Neural progenitor cell (in vitro differentiated cells): ENCODE measurements at regions not wholly inside any gene's neighbourhood (a gene's known extent, or its start where the extent isn't known, plus 50 kb on each side); places are given as distances from the start of the nearest gene placed in this dataset.

Experiments used
- DNase-seq: peaks from one replicate; pipeline ENCODE4 v3.0.0-alpha.2; 2016; ENCODE audit warnings: low spot score
- H2AFZ ChIP-seq: fragments of 200-600 bp; sonication (generic); replicated peaks from 2 replicates; pipeline ENCODE4 v1.6.1; 2016; ENCODE audit warnings: antibody characterized with exemption
- H3F3A ChIP-seq: fragments of 200-600 bp; sonication (generic); 2 replicates; pipeline ENCODE4 v1.6.1; 2016; ENCODE audit warnings: antibody characterized with exemption, low read depth
- H3K27ac ChIP-seq: fragments of 200-600 bp; sonication (generic); 2 replicates; pipeline ENCODE4 v1.5.1; 2016; ENCODE audit warnings: mild to moderate bottlenecking
- H3K27me3 ChIP-seq: fragments of 200-600 bp; sonication (generic); 2 replicates; pipeline ENCODE4 v1.6.1; 2016; ENCODE audit warnings: mild to moderate bottlenecking, moderate library complexity
- H3K36me3 ChIP-seq: fragments of 200-600 bp; sonication (generic); 2 replicates; pipeline ENCODE4 v1.5.1; 2016
- H3K4me1 ChIP-seq: fragments of 200-600 bp; sonication (generic); 2 replicates; pipeline ENCODE4 v1.6.1; 2016; ENCODE audit warnings: mixed run types
- H3K4me2 ChIP-seq: fragments of 200-600 bp; sonication (generic); 2 replicates; pipeline ENCODE4 v1.6.1; 2016
- H3K4me3 ChIP-seq: fragments of 200-600 bp; sonication (generic); 2 replicates; pipeline ENCODE4 v1.5.1; 2016
- H3K79me2 ChIP-seq: fragments of 200-600 bp; sonication (generic); 2 replicates; pipeline ENCODE4 v1.6.1; 2016; ENCODE audit warnings: low read depth
- H3K9ac ChIP-seq: fragments of 200-600 bp; sonication (generic); 2 replicates; pipeline ENCODE4 v1.6.1; 2016
- H3K9me3 ChIP-seq: fragments of 200-600 bp; sonication (generic); 2 replicates; pipeline ENCODE4 v1.5.1; 2016; ENCODE audit warnings: low read depth
- H4K20me1 ChIP-seq: fragments of 200-600 bp; sonication (generic); 2 replicates; pipeline ENCODE4 v1.6.1; 2016; ENCODE audit warnings: low read depth
- H3K27ac Mint-ChIP-seq: 3 replicates; pipeline ENCODE4 v1.8.0; 2021; ENCODE audit warnings: mixed read lengths
- H3K27me3 Mint-ChIP-seq: 2 replicates; pipeline ENCODE4 v1.8.0; 2022; ENCODE audit warnings: low read depth, mild to moderate bottlenecking, inconsistent platforms, moderate library complexity, mixed read lengths; ENCODE audit not compliant: insufficient read depth
- H3K36me3 Mint-ChIP-seq: 3 replicates; pipeline ENCODE4 v1.8.0; 2021; ENCODE audit warnings: mixed read lengths
- H3K4me1 Mint-ChIP-seq: 3 replicates; pipeline ENCODE4 v1.8.0; 2021; ENCODE audit warnings: mixed read lengths
- H3K4me3 Mint-ChIP-seq: 3 replicates; pipeline ENCODE4 v1.8.0; 2021; ENCODE audit warnings: mild to moderate bottlenecking, moderate library complexity, mixed read lengths
- H3K9me3 Mint-ChIP-seq: 3 replicates; pipeline ENCODE4 v1.8.0; 2020; ENCODE audit warnings: mixed read lengths
- CTCF ChIP-seq: fragments of 200-600 bp; sonication (generic); IDR thresholded peaks from 2 replicates; pipeline ENCODE4 v1.5.1; 2017; ENCODE audit warnings: antibody characterized with exemption, mild to moderate bottlenecking
- EZH2 ChIP-seq: fragments of 200-600 bp; sonication (generic); IDR thresholded peaks from 2 replicates; pipeline ENCODE4 v1.6.1; 2017; ENCODE audit warnings: antibody characterized with exemption, mild to moderate bottlenecking, moderate library complexity
- EZH2phosphoT487 ChIP-seq: fragments of 200-600 bp; sonication (generic); IDR thresholded peaks from 2 replicates; pipeline ENCODE4 v1.6.1; 2017; ENCODE audit warnings: antibody characterized with exemption

DNA sequence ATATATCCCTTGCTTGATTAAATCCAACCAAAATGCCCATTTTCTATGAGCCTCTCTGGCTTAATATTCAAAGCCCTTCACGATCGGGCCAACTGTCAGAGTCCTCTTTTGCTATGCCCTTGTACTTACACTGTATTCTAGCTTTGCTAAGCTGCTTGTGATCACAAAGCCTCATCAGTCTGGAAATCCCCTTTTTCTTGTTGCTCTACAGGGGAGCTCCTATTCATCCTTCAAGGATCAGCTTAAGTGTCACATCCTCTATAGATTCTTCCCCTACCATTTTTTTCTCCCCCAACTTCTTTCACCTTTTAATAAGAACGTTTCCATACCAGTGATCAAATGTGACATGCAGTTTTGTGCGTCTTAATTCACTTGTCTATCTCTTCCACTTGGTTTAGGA, 450.4 kb upstream of the CHD1 start:
- TF ChIP-seq EZH2 (no peak), EZH2phosphoT487 (peak; percentile 80)
- DNase-seq: peak; percentile 83
- Mint-ChIP-seq H3K4me3 (no peak overlapping the region), H3K36me3 (peaks cover 8% of the 10 kb centered on the region), H3K4me1 (peaks cover 11% of the 10 kb centered on the region), H3K9me3 (peaks cover 21% of the 10 kb centered on the region), H3K27ac (no peak overlapping the region), H3K27me3 (peaks cover 7% of the 10 kb centered on the region)
- Histone ChIP-seq H4K20me1 (peaks cover 13% of the 10 kb centered on the region), H3K4me2 (peak overlapping the region; percentile 57), H3K79me2 (no peaks in the 10 kb centered on the region), H3K4me1 (peaks cover 16% of the 10 kb centered on the region), H3K9me3 (peaks cover 13% of the 10 kb centered on the region), H3K36me3 (no peaks in the 10 kb centered on the region), H3K27ac (no peak overlapping the region), H3K4me3 (no peak overlapping the region), H3K27me3 (no peaks in the 10 kb centered on the region), H3K9ac (no peak overlapping the region), H3F3A (peaks cover 3% of the 10 kb centered on the region), H2AFZ (no peak overlapping the region)

DNA sequence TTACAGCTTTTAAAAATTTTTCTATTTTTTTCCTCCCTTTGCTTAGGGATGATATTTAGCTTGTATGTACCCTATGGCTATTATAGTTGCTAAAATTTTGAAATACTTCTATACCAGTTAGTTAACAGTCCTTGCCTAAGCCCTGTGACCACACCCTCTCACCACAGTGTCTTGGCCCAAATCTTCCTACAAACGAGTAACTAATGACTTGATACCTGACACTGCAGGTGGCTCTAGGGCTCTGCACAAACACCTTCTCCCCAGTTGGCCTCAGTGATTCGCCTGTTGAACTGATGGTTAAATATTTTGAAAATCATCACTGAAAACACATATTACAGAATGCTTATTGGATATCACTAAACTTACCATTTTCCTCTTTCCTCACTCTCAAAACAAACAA, 449.6 kb upstream of the CHD1 start:
- no peak overlapping the region for H3K4me3 ChIP-seq
- Mint-ChIP-seq H3K27ac (no peak overlapping the region), H3K9me3 (peaks cover 15% of the 10 kb centered on the region), H3K27me3 (peaks cover 7% of the 10 kb centered on the region), H3K36me3 (peaks cover 6% of the 10 kb centered on the region), H3K4me1 (peaks cover 11% of the 10 kb centered on the region), H3K4me3 (no peak overlapping the region)
- H3K27me3 ChIP-seq: no peaks in the 10 kb centered on the region
- no peak for TF ChIP-seq CTCF
- no peak for TF ChIP-seq EZH2phosphoT487
- no peak for TF ChIP-seq EZH2
- peaks cover 13% of the 10 kb centered on the region for H4K20me1 ChIP-seq
- no peaks in the 10 kb centered on the region for H3K79me2 ChIP-seq
- H3F3A ChIP-seq: peaks cover 3% of the 10 kb centered on the region
- peaks cover 16% of the 10 kb centered on the region for H3K4me1 ChIP-seq
- no peak overlapping the region for H3K9ac ChIP-seq
- peak overlapping the region; percentile 57 for H3K4me2 ChIP-seq
- no peak overlapping the region for H3K27ac ChIP-seq
- no peak for DNase-seq
- no peak overlapping the region for H2AFZ ChIP-seq
- peaks cover 6% of the 10 kb centered on the region for H3K9me3 ChIP-seq
- H3K36me3 ChIP-seq: no peaks in the 10 kb centered on the region

DNA sequence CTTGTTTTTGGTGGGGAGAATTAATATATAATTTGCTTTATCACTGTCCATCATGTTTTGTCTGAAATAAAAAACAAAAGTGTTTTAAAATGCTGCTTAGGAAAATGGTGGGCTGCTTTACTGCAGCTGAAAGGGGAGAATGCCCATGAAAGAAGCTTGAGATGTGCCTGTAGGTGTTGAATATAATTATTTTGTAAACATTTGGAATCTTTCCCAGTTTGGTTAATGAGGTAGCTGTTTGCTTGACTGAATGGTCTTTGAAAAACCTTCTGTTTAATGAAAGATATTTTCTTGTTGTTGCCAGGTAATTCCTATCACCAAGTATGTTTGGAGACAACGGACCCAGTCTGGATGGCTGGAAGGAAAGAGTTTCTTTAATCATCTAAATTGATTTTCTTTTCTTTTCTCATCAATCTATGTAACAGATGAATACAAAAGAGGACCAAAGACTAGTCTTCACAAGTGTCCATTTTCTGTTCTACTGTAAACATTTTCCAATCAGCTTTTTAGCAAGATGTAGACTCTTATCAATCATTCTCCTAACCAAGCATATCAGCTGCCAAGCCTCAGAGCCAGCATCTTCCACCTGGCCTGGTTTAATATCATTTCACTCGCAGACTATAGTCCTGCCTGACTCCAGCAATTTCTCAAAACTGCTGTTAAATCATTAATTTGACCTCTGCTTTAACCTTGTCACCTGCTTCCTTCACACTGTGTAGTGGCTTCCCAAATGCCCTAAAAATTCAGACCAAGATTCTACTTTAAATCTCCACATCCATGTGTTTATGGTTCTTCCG, 441.2 kb upstream of the CHD1 start:
- Histone ChIP-seq H3K9me3 (no peaks in the 10 kb centered on the region), H3F3A (no peaks in the 10 kb centered on the region), H3K9ac (no peak overlapping the region), H3K4me3 (no peak overlapping the region), H3K27ac (no peak overlapping the region), H3K4me1 (no peaks in the 10 kb centered on the region), H3K36me3 (no peaks in the 10 kb centered on the region), H4K20me1 (no peaks in the 10 kb centered on the region), H3K27me3 (no peaks in the 10 kb centered on the region), H3K4me2 (no peak overlapping the region), H3K79me2 (no peaks in the 10 kb centered on the region), H2AFZ (no peak overlapping the region)
- no peaks in the 10 kb centered on the region for H3K9me3 Mint-ChIP-seq
- H3K4me3 Mint-ChIP-seq: no peak overlapping the region
- DNase-seq: no peak
- H3K27ac Mint-ChIP-seq: no peak overlapping the region
- peaks cover 17% of the 10 kb centered on the region for H3K4me1 Mint-ChIP-seq
- TF ChIP-seq EZH2phosphoT487 (no peak), EZH2 (no peak), CTCF (no peak)
- H3K36me3 Mint-ChIP-seq: no peaks in the 10 kb centered on the region
- H3K27me3 Mint-ChIP-seq: peaks cover 2% of the 10 kb centered on the region

- no peak overlapping the region for H3K4me3 ChIP-seq
- Mint-ChIP-seq H3K27ac (no peak overlapping the region), H3K4me1 (peaks cover 17% of the 10 kb centered on the region)
Observed at GRCh38 chr5:99368726-99369125, 439.9 kb upstream of the CHD1 start.

More at GRCh38 chr5:99368726-99369125, 439.9 kb upstream of the CHD1 start:
- H4K20me1 ChIP-seq: no peaks in the 10 kb centered on the region
- no peaks in the 10 kb centered on the region for H3K9me3 ChIP-seq
- H3K4me3 Mint-ChIP-seq: no peak overlapping the region
- no peaks in the 10 kb centered on the region for H3K4me1 ChIP-seq
- no peak overlapping the region for H3K27ac ChIP-seq
- no peak overlapping the region for H3K4me2 ChIP-seq
- H3F3A ChIP-seq: no peaks in the 10 kb centered on the region
- no peak overlapping the region for H3K9ac ChIP-seq
- H3K27me3 Mint-ChIP-seq: peaks cover 2% of the 10 kb centered on the region
- no peaks in the 10 kb centered on the region for H3K27me3 ChIP-seq
- no peak for DNase-seq
- no peaks in the 10 kb centered on the region for H3K79me2 ChIP-seq
- H2AFZ ChIP-seq: no peak overlapping the region
- no peaks in the 10 kb centered on the region for H3K36me3 ChIP-seq
- H3K36me3 Mint-ChIP-seq: no peaks in the 10 kb centered on the region
- no peak for TF ChIP-seq EZH2phosphoT487
- TF ChIP-seq CTCF: no peak
- TF ChIP-seq EZH2: no peak
- H3K9me3 Mint-ChIP-seq: no peaks in the 10 kb centered on the region
